ENCODE measurements at regions not wholly inside any gene's neighbourhood (a gene's known extent, or its start where the extent isn't known, plus 50 kb on each side); places are given as distances from the start of the nearest gene placed in this dataset.

GRCh38 chr2:107548216-107548615, 278.5 kb upstream of the RGPD4 start:
- no peak overlapping the region for H3K9ac ChIP-seq (ENCODE audit: low read length)
- TF ChIP-seq MXI1 (conservative IDR thresholded peaks at IDR 0.05; ENCODE audit: poor library complexity, severe bottlenecking) (no peak), TAF1 (IDR thresholded peaks at IDR 0.05; ENCODE audit: low read depth) (no peak), RAD21 (conservative IDR thresholded peaks at IDR 0.05) (no peak), REST (IDR thresholded peaks at IDR 0.05; ENCODE audit: borderline replicate concordance) (no peak), EP300 (conservative IDR thresholded peaks at IDR 0.05; ENCODE audit: poor library complexity, severe bottlenecking) (no peak), EZH2 (IDR thresholded peaks at IDR 0.05; ENCODE audit: borderline replicate concordance, insufficient read depth, low read length, poor library complexity, severe bottlenecking) (no peak), SMC3 (conservative IDR thresholded peaks at IDR 0.05; ENCODE audit: poor library complexity) (no peak), POLR2AphosphoS5 (IDR thresholded peaks at IDR 0.05) (no peak)
- TF ChIP-seq, protein P1, sequence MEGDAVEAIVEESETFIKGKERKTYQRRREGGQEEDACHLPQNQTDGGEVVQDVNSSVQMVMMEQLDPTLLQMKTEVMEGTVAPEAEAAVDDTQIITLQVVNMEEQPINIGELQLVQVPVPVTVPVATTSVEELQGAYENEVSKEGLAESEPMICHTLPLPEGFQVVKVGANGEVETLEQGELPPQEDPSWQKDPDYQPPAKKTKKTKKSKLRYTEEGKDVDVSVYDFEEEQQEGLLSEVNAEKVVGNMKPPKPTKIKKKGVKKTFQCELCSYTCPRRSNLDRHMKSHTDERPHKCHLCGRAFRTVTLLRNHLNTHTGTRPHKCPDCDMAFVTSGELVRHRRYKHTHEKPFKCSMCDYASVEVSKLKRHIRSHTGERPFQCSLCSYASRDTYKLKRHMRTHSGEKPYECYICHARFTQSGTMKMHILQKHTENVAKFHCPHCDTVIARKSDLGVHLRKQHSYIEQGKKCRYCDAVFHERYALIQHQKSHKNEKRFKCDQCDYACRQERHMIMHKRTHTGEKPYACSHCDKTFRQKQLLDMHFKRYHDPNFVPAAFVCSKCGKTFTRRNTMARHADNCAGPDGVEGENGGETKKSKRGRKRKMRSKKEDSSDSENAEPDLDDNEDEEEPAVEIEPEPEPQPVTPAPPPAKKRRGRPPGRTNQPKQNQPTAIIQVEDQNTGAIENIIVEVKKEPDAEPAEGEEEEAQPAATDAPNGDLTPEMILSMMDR (IDR thresholded peaks at IDR 0.05; ENCODE audit: poor library complexity, severe bottlenecking): no peak
- no peak overlapping the region for H3K27ac ChIP-seq (ENCODE audit: low read length)
- no peaks in the 10 kb centered on the region for H3K36me3 ChIP-seq (ENCODE audit: insufficient read depth, low read length)
- no peaks in the 10 kb centered on the region for H3F3A ChIP-seq (ENCODE audit: insufficient read depth, low read length, poor library complexity, severe bottlenecking)
- H3K4me3 ChIP-seq (ENCODE audit: low read length): no peak overlapping the region
- H3K4me2 ChIP-seq (ENCODE audit: low read length): no peak overlapping the region
- H3K27me3 ChIP-seq (ENCODE audit: insufficient read depth, low read depth, low read length): no peaks in the 10 kb centered on the region
- H3K9me3 ChIP-seq (ENCODE audit: low read length): no peaks in the 10 kb centered on the region
- no peaks in the 10 kb centered on the region for H4K20me1 ChIP-seq (ENCODE audit: insufficient read depth)
- H3K79me2 ChIP-seq (replicated peaks; ENCODE audit: insufficient read depth, low read length): no peaks in the 10 kb centered on the region
- no peaks in the 10 kb centered on the region for H3K9me2 ChIP-seq (ENCODE audit: insufficient read depth, low read length)
- no peak overlapping the region for H2AFZ ChIP-seq (ENCODE audit: low read depth, low read length)

DNA sequence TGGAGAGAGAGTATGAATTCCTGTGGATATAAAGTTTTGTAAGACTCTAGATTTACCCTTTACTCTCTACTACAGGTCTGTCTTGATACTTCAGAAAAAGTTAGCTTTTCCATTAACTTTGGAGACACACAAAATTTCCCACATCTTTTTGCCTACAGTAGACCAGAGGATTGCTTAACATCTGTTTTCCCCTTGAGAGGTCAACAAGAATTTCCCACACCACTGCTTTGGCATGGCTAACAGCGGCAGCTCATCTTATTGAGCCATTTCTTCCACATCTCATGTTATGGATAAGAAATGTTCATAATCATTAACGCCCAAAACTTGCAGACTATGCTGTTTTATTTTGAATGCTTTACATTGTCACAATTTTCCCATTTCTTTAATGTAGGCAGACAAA, 273.6 kb upstream of the RGPD4 start:
- no peak overlapping the region for H3K9ac ChIP-seq (ENCODE audit: low read length)
- H3K27ac ChIP-seq (ENCODE audit: low read length): no peak overlapping the region
- no peaks in the 10 kb centered on the region for H3F3A ChIP-seq (ENCODE audit: insufficient read depth, low read length, poor library complexity, severe bottlenecking)
- H4K20me1 ChIP-seq (ENCODE audit: insufficient read depth): no peaks in the 10 kb centered on the region
- H3K4me3 ChIP-seq (ENCODE audit: low read length): no peak overlapping the region
- H3K79me2 ChIP-seq (replicated peaks; ENCODE audit: insufficient read depth, low read length): no peaks in the 10 kb centered on the region
- H3K9me3 ChIP-seq (ENCODE audit: low read length): no peaks in the 10 kb centered on the region
- TF ChIP-seq POLR2AphosphoS5 (IDR thresholded peaks at IDR 0.05): no peak
- TF ChIP-seq MXI1 (conservative IDR thresholded peaks at IDR 0.05; ENCODE audit: poor library complexity, severe bottlenecking): no peak
- TF ChIP-seq EZH2 (IDR thresholded peaks at IDR 0.05; ENCODE audit: borderline replicate concordance, insufficient read depth, low read length, poor library complexity, severe bottlenecking): no peak
- no peak for TF ChIP-seq TAF1 (IDR thresholded peaks at IDR 0.05; ENCODE audit: low read depth)
- TF ChIP-seq EP300 (conservative IDR thresholded peaks at IDR 0.05; ENCODE audit: poor library complexity, severe bottlenecking): no peak
- TF ChIP-seq, protein P1 (IDR thresholded peaks at IDR 0.05; ENCODE audit: poor library complexity, severe bottlenecking): no peak
- no peak for TF ChIP-seq REST (IDR thresholded peaks at IDR 0.05; ENCODE audit: borderline replicate concordance)
- no peak for TF ChIP-seq SMC3 (conservative IDR thresholded peaks at IDR 0.05; ENCODE audit: poor library complexity)
- TF ChIP-seq RAD21 (conservative IDR thresholded peaks at IDR 0.05): no peak
- H3K36me3 ChIP-seq (ENCODE audit: insufficient read depth, low read length): no peaks in the 10 kb centered on the region
- no peak overlapping the region for H3K4me2 ChIP-seq (ENCODE audit: low read length)
- H3K27me3 ChIP-seq (ENCODE audit: insufficient read depth, low read depth, low read length): no peaks in the 10 kb centered on the region
- H2AFZ ChIP-seq (ENCODE audit: low read depth, low read length): no peak overlapping the region
- H3K9me2 ChIP-seq (ENCODE audit: insufficient read depth, low read length): no peaks in the 10 kb centered on the region
